ENCODE measurements at regions not wholly inside any gene's neighbourhood (a gene's known extent, or its start where the extent isn't known, plus 50 kb on each side); places are given as distances from the start of the nearest gene placed in this dataset.

DNA sequence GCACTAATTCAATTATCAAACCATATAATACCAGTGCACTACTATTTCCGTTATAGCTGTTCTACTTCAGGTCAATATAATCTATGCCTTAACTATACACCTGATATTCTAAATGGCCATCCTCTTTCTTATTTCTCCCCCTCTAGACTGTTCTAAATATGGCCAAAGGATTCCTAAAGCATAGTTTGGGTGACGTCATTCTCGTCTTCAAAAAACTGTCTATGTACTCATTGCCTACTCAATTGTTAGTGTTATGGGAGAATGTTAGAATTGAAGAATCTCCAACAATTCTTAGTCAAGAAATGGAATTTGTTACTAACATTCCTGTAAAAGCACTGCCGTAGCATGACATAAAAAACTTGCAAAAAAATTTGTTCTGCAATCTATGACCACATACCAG is 431.1 kb upstream of the ANO3 start:
- no peak for DNase-seq

- no peak for DNase-seq
Observed at GRCh38 chr11:25901415-25901814, 430.5 kb upstream of the ANO3 start.

DNA sequence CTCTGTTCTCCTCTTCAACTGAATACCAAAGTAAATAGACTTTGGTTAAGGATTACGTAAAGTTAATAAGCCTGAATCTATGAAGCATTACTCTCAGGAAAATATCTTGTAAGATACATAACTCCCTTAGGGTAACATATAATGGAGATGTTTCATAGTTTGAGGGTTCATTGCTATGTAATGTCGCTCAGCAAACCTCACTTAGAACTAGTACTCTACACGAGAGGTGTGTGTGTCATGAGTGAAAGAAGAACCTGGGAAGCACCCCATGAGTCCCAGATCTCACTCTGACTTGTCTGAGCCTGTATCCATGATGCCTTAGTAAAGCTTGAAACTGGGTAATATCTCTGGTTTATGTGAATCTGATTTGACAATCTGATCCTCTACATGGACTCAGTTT is 429.5 kb upstream of the ANO3 start:
- no peak for DNase-seq

DNA sequence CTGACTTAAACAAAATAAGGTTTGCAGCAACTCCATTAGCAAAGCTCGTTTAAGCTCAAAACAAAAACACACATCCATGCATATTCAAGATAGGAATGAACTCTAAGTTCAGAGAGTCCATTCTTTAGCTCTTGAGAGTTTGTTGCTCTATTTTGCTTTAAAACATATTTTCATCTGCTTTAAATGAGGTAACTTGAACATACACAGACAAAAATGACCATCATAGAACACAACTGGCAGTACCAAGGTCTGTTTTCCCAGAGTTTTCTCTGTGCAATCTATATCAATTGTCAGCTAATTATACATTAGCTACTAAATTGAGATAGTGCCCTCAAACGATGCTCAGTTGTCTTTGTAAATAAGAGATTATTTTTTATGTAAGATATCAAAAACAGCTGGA is 423.2 kb upstream of the ANO3 start:
- no peak for DNase-seq

GRCh38 chr11:25910086-25910485 is 421.8 kb upstream of the ANO3 start:
- peak; percentile 40 for DNase-seq

DNA sequence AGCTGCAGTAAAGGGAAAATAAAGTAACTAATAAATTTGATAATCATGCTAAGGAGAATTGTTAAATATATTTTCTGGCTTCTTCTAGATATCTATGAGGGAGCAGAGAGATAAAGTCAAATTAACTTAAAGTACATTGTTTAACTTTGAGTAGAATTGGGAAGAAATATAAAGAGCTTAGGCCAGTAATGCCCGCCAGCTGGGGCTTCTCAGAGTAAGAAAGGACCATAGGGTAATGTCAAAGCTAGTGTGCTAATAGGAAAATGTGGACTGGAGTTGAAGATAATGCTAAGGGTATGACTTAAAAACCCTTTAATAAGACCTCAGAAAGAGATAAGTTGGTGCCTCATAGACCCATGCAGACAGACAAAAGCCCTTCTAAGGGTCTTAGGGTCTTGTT is 411.6 kb upstream of the ANO3 start:
- no peak for DNase-seq

- DNase-seq: no peak
Observed at GRCh38 chr11:25924586-25924985, 407.3 kb upstream of the ANO3 start.

GRCh38 chr11:25925359-25925758 is 406.6 kb upstream of the ANO3 start:
- DNase-seq: no peak

- DNase-seq: no peak
Observed at GRCh38 chr11:25927411-25927953, 404.4 kb upstream of the ANO3 start.

- DNase-seq: no peak
Observed at GRCh38 chr11:25928076-25928475, 403.9 kb upstream of the ANO3 start.

DNA sequence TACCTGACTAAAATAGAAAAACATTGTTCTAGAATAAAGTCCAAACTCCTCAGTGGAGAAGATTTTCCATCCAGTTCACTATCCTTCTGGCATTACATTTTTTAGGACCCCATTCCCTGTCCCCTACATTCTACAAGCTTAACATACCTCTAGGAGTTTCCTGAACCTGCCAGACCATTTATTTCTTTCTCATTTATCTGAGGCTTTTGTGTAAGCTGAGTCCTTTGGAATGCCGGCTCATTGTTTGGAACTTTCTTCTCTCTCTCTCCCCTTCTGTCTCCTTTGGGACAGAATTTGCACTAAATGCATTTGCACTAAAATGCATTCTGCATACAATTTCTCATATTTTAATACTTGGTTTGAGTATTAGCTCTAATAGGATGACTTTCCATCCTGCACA is 393.0 kb upstream of the ANO3 start:
- no peak for DNase-seq

DNA sequence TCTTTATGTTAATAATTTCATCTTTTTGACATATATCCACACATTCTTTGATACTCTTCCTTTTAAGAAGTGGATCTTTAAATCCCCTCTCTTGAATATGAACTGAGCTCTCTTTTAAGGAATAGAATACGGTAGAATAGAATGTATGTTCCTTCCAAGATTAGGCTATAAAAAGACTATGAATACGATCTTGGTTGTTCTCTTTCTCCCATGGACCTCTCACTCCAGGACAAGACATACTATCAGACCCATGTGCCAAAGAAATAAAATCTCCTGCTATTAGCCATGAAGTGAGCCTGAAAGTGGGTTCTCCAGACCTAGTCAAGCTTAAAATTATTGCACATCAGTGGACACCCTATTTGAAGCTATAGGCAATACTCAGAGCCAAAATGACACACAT is 392.2 kb upstream of the ANO3 start:
- no peak for DNase-seq

GRCh38 chr11:25941353-25941752 is 390.6 kb upstream of the ANO3 start:
- DNase-seq: no peak

GRCh38 chr11:25943031-25943430 is 388.9 kb upstream of the ANO3 start:
- DNase-seq: no peak

DNA sequence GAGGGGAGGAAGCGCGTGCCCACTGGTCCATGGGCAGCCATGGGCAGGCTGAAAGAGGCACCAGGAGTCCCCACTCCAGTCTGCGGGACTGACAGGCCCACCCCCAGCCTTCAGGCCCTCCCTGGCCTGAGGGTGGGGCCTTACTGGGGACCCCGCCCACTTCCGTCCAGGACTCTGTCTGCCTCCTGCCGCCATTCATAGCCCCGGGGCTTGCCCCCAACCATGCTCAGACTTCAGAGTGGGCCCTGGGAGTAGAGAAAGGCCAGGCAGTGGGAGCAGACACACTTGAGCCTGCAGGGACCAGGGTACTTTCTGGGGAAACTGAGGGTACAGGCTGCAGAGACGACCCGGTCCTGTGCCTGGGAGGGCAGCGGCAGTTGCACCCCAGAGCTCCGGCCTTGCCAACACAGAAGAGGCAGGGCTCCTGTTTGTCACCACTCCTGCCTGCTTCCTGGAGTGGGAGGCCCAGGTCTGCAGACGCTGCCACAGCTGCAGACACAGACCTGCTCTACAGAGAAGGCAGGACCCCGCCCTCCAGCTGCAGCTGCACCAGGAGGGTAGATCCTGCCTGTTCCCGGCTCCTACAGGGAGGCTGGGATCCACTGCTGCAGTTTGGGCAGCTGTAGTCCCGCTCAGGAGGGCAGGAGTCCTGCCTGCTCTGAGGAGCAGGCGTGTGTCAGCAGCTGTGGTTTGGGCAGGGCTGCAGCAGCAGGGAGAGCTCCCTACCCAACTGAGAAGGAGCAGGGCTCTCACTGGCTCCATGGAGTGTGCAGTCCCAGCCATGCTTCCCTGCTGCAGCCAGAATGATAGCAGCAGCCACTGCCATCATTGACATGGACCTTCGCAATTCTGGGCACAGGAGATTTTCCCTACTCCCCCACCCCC is 387.9 kb upstream of the ANO3 start:
- DNase-seq: no peak

GRCh38 chr11:25949918-25950317 is 382.0 kb upstream of the ANO3 start:
- DNase-seq: no peak

DNA sequence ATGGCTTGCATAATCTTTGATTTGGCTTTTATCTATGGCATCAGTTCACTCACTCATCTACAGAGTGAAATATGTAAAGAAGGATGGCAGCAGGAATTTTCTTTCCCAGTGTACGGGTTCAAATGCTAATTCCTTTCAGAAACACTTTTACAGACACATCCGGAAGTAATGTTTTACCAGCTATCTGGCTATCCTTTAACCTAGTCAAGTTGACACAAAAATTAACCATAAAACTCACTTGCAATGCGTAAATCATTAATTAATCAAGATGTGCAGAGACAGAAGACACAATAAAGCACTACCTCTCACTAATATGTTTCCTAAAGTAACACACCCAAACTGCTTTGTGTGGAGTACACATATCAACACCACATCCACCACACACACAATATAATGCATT is 378.9 kb upstream of the ANO3 start:
- DNase-seq: no peak

DNA sequence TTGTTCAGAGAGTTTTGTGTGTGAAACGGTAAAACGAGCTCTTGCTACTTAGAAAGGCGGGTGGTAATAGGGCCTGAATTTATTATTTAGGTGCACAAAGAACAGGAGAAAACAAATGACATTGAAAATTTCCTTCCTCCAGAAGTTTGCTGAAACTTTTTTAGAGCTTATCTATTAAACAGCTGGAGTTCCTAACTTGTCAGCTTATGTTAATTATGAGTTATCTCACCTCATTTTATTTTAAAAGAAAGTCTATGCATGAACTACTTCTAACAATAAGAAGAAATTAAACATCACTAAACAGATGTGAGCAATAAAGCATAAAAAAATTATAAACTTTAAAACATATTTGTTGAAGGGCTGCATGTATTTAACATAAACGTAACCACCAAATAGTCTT is 373.9 kb upstream of the ANO3 start:
- DNase-seq: no peak

- DNase-seq: no peak
Observed at GRCh38 chr11:25961539-25961938, 370.4 kb upstream of the ANO3 start.

DNA sequence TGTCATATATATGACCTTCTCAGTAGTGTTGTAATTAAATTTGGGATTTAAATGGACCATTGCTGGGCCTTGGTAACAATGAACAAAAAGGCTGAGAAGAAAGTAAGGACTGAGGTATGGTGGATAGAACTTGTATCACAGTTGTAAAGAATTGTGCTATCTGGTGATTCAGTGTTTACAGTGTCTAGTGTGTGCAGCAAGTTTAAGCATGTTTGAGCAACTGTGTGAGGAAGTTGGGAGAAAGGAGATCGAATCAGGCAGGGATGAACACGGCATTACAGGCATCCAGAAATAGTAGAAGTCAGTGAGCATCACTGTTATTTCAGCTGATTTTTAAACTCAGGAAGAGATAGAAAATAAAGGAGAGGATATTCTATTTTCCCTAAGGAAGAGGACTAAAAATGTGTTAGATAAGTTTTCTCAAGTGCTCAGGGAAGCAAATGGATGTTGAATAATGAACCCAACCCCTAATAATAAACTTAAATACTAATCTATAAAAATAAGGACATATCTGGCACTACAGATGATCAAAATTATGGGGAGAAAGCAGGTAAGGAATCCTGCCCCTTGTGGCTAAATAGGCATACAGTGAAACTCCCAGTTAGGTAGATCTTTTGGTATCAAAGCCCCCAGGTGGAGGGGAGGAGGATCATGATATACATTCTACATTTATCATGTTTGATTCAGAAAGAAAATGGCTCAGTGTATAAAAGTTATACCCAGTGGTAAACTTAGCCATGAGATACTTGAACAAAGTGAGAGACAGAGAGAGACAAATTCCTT is 361.0 kb upstream of the ANO3 start:
- DNase-seq: no peak

- DNase-seq: no peak
Observed at GRCh38 chr11:25980091-25980490, 351.8 kb upstream of the ANO3 start.

GRCh38 chr11:25981998-25982397 is 349.9 kb upstream of the ANO3 start:
- DNase-seq: no peak

GRCh38 chr11:25983280-25983679 is 348.6 kb upstream of the ANO3 start:
- DNase-seq: no peak

DNA sequence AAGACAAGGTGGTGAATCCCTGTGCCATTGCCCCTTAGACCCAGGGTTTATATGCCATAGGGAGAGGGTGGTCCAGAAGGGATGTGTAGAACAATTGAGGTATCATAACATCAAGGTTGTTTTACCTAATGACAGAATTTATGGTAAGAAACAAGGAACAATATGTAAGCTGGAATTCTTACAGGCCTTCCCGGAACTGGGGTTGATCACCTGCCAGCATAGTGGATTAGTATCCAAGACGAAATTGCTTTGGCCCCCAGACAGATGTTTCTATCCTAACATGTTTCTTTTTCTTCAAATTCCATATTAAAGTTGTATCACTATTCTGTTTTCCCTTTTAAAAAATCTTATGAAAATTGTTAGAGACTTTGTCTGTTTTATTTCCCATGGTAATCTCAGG is 343.8 kb upstream of the ANO3 start:
- DNase-seq: no peak

All from NCI-H748 treated with DMSO at 0.1 percent for 48 hours (cell line).